Smooth muscle cell (in vitro differentiated cells): ENCODE measurements at regions not wholly inside any gene's neighbourhood (a gene's known extent, or its start where the extent isn't known, plus 50 kb on each side); places are given as distances from the start of the nearest gene placed in this dataset.

Experiments
- DNase-seq: peaks from one replicate; lab custom pipeline; 2025; ENCODE audit not compliant: unreplicated experiment; lab: John Stamatoyannopoulos, UW
- H2AFZ ChIP-seq: fragments of 200-600 bp; sonication (generic); 2 replicates; pipeline ENCODE4 v1.6.0; 2016; ENCODE audit warnings: antibody characterized with exemption, low read depth, mild to moderate bottlenecking
- H3F3A ChIP-seq: fragments of 200-600 bp; sonication (generic); 2 replicates; pipeline ENCODE4 v1.6.0; 2017; ENCODE audit warnings: antibody characterized with exemption, low read depth
- H3K27ac ChIP-seq: fragments of 200-600 bp; sonication (generic); 2 replicates; pipeline ENCODE4 v1.5.1; 2016; ENCODE audit warnings: low read depth, mild to moderate bottlenecking
- H3K27me3 ChIP-seq: fragments of 200-600 bp; sonication (generic); 2 replicates; pipeline ENCODE4 v1.6.1; 2016; ENCODE audit warnings: low read depth, mild to moderate bottlenecking
- H3K36me3 ChIP-seq: fragments of 200-600 bp; sonication (generic); 2 replicates; pipeline ENCODE4 v1.5.1; 2016; ENCODE audit warnings: low read depth
- H3K4me1 ChIP-seq: fragments of 200-600 bp; sonication (generic); 2 replicates; pipeline ENCODE4 v1.5.1; 2016; ENCODE audit warnings: low read depth
- H3K4me2 ChIP-seq: fragments of 200-600 bp; sonication (generic); 2 replicates; pipeline ENCODE4 v1.6.0; 2016; ENCODE audit warnings: mild to moderate bottlenecking
- H3K4me3 ChIP-seq: fragments of 200-600 bp; sonication (generic); 2 replicates; pipeline ENCODE4 v1.5.1; 2016; ENCODE audit warnings: mild to moderate bottlenecking
- H3K79me2 ChIP-seq: fragments of 200-600 bp; sonication (generic); 2 replicates; pipeline ENCODE4 v1.6.0; 2016; ENCODE audit warnings: low read depth, mild to moderate bottlenecking
- H3K9ac ChIP-seq: fragments of 200-600 bp; sonication (generic); 2 replicates; pipeline ENCODE4 v1.6.0; 2016; ENCODE audit warnings: low read depth
- H3K9me3 ChIP-seq: fragments of 200-600 bp; sonication (generic); replicated peaks from 2 replicates; pipeline ENCODE4 v1.5.1; 2016; ENCODE audit warnings: low read depth
- H4K20me1 ChIP-seq: fragments of 200-600 bp; sonication (generic); 2 replicates; pipeline ENCODE4 v1.6.0; 2016; ENCODE audit warnings: low read depth
- CTCF ChIP-seq: fragments of 200-600 bp; sonication (generic); IDR thresholded peaks from 2 replicates; pipeline ENCODE4 v1.5.1; 2017; ENCODE audit warnings: borderline replicate concordance, mild to moderate bottlenecking, antibody characterized with exemption; ENCODE audit not compliant: insufficient read depth, poor library complexity, severe bottlenecking
- WGBS: methylation state at CpG from one replicate; pipeline ENCODE4 v1.1.7; 2016; ENCODE audit warnings: low lambda C conversion rate; 5-methylcytosine and 5-hydroxymethylcytosine counted together

- Histone ChIP-seq H3K79me2 (no peaks in the 10 kb centered on the region), H2AFZ (no peak overlapping the region), H3K4me2 (no peak overlapping the region), H4K20me1 (no peaks in the 10 kb centered on the region), H3K36me3 (no peaks in the 10 kb centered on the region), H3K4me1 (no peaks in the 10 kb centered on the region), H3K27me3 (no peaks in the 10 kb centered on the region), H3K4me3 (no peak overlapping the region), H3K9me3 (no peaks in the 10 kb centered on the region), H3K27ac (no peak overlapping the region), H3F3A (no peaks in the 10 kb centered on the region), H3K9ac (no peak overlapping the region)
- TF ChIP-seq CTCF: no peak
- 100% methylated on average over 1 of the region's 1 CpG for WGBS
- DNase-seq: no peak
Observed at GRCh38 chr16:75931970-75932369, 205.7 kb upstream of the CPHXL start.

- Histone ChIP-seq H3F3A (no peaks in the 10 kb centered on the region), H3K9me3 (no peaks in the 10 kb centered on the region), H3K79me2 (no peaks in the 10 kb centered on the region), H3K27me3 (no peaks in the 10 kb centered on the region), H3K4me2 (no peak overlapping the region), H3K9ac (no peak overlapping the region), H4K20me1 (no peaks in the 10 kb centered on the region), H3K4me3 (no peak overlapping the region), H2AFZ (no peak overlapping the region), H3K27ac (no peak overlapping the region), H3K36me3 (no peaks in the 10 kb centered on the region), H3K4me1 (no peaks in the 10 kb centered on the region)
- no peak for TF ChIP-seq CTCF
- WGBS: 85% methylated on average over 8 of the region's 8 CpGs
- no peak for DNase-seq
Observed at GRCh38 chr16:75938818-75939217, 212.5 kb upstream of the CPHXL start.

GRCh38 chr16:75942351-75942750, 216.1 kb upstream of the CPHXL start:
- no peaks in the 10 kb centered on the region for H4K20me1 ChIP-seq
- H2AFZ ChIP-seq: no peak overlapping the region
- no peaks in the 10 kb centered on the region for H3F3A ChIP-seq
- H3K27ac ChIP-seq: no peak overlapping the region
- 83% methylated on average over 3 of the region's 3 CpGs for WGBS
- no peaks in the 10 kb centered on the region for H3K36me3 ChIP-seq
- no peaks in the 10 kb centered on the region for H3K9me3 ChIP-seq
- H3K4me2 ChIP-seq: no peak overlapping the region
- DNase-seq: no peak
- no peak overlapping the region for H3K4me3 ChIP-seq
- H3K79me2 ChIP-seq: no peaks in the 10 kb centered on the region
- no peak overlapping the region for H3K9ac ChIP-seq
- H3K27me3 ChIP-seq: peaks cover 14% of the 10 kb centered on the region
- no peaks in the 10 kb centered on the region for H3K4me1 ChIP-seq
- TF ChIP-seq CTCF: no peak

- no peak overlapping the region for H3K9ac ChIP-seq
- WGBS: 95% methylated on average over 1 of the region's 1 CpG
Observed at GRCh38 chr16:75942936-75943335, 216.6 kb upstream of the CPHXL start.

More at GRCh38 chr16:75942936-75943335, 216.6 kb upstream of the CPHXL start:
- Histone ChIP-seq H3K36me3 (no peaks in the 10 kb centered on the region), H3K79me2 (no peaks in the 10 kb centered on the region), H3K27ac (no peak overlapping the region), H3K9me3 (no peaks in the 10 kb centered on the region), H3F3A (no peaks in the 10 kb centered on the region), H2AFZ (no peak overlapping the region), H3K27me3 (peaks cover 20% of the 10 kb centered on the region), H4K20me1 (no peaks in the 10 kb centered on the region), H3K4me2 (no peak overlapping the region), H3K4me3 (no peak overlapping the region), H3K4me1 (no peaks in the 10 kb centered on the region)
- no peak for TF ChIP-seq CTCF
- DNase-seq: no peak
